HTR-8/SVneo (cell line): ENCODE measurements at regions not wholly inside any gene's neighbourhood (a gene's known extent, or its start where the extent isn't known, plus 50 kb on each side); places are given as distances from the start of the nearest gene placed in this dataset.
"Not testable (repeated sequence)": the region's sequence is repeated elsewhere in the genome, so short reads cannot be mapped to it uniquely, and the experiment has no call there.

Source experiments
- DNase-seq: peaks from one replicate; pipeline ENCODE4 v3.0.0; 2011; ENCODE audit warnings: low spot score, mixed read lengths; ENCODE audit not compliant: insufficient read length
- FAIRE-seq: peaks from 2 replicates; lab custom pipeline; 2011; peaks lifted over from hg19 to GRCh38; lab: Jason Lieb, UNC

DNA sequence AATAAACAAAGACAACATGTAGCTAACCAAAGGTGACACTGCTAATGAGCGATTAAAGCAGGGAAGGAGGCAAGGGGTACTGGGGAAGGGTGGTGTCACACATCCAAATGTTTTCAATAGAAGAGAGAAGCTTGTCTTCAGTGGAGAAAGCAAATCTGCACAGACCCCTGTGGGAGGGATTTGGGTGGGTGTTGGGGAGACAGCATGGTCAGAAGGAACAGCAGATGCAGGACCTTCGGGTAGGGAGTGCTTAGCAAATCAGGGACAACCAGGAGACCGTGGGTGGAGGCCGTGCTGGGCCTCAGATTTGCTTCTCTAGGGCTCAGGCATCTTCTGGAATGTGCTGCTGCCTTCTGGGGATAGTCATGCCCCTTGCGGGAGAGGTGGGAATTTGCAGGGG lies 185.3 kb upstream of the RAB6C start:
- no peak for FAIRE-seq
- DNase-seq: no peak

DNA sequence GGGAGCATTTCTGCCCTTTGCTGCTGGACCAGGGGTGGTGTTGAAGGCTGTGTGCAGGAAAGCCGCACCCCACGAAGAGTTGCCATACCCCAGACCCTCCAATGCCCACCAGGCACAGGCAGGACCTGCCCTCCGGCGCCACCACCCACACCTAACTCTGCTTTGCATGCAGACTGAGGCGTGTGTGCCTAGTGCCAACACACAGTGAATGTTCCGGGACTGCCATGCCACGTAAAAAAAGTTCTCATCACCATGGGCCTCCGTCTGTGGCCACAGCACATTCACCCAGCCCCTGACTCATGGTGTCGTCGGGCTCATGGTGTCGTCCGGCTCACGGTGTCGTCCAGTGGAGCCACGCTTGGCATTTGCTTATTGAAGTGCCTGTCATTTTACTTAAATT lies 184.9 kb upstream of the RAB6C start:
- FAIRE-seq (no peak), DNase-seq (no peak)

DNA sequence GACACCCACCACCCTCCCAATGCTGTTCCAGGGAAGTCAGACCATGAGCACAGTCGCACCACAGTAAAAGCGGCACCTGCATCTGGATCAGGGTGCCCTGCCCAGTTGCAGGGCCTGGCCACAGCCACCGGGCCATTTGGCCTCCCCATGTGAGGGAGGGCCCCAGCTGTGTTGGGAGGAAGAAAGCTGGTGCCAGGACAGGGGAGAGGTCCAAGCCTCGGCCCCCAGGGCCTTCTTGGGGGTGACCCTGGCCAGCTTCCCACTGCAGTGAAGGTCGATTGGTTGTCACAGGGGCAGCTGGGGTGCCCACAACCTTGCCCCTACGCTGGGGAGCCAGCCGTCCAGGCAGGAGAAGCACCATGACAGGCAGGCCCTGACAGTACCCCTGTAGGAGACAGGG lies 183.2 kb upstream of the RAB6C start:
- FAIRE-seq: no peak
- DNase-seq: no peak

DNA sequence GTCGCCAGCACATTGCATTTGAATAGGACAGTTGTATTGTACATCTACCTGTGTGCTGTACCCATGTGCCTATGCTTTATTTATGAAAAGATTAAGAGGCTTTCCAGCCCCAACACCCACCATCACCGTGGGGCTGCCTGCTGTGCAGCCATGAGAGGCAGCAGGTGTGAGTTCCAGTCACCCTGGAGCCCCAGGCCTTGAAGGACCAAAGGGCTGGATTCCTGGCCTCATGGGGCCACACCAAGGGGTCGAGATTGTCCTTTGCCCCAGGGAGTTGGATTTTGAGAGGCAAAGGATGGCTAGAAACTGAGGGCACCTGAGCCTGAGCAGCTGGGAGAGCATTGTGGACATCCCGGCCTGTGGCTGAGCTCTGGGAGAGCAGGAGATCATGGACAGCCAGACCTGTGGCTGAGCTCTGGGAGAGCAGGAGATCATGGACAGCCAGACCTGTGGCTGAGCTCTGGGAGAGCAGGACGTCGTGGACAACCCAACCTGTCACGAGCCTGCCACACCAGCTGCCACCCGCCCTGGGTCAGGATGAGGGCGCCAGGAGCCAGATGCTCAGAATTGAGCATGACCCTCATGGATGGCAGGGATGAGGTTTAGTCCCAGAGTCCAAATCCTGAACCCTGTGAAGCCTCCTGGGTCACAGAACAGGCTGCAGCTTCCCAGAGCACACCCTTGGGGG lies 182.5 kb upstream of the RAB6C start:
- DNase-seq (no peak), FAIRE-seq (no peak)

DNA sequence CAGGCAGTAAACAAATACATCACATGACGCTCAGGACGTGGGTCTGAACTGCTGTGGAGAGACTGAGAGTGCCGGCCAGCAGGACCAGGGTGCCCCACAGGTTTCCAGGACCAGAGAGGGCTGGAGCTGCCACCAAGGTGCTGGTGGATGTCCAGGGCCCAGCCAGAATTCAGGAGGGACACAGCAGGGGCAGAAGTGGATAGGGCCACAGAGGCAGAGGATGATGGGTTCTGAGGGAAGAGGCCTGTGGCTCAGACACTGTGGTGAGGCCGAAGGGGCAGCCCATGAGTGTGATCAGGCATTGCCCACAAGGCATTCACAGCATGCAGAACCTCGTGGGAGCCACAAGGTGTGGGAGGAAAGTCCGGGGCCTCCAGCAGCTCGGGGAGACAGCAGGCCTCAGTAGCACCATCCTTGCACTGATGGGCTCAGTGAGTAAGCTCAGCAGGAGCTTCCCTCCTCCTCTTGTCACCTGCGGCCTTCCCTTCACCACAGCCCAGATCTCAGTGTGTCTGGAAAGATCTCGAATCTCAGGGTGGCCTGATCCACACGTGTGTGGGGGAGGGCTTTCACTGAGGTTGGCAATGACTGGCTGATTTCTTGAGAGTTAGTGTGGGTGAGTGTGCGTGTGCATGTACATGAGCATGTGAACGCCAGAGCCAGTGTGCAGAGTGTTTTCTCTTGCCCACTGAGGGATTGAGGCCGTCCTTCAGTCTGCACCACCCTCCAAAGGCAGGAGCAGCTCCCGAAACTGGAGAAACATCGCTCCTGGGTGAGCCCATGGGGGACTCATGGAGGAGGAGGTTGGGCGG lies 181.8 kb upstream of the RAB6C start:
- FAIRE-seq: no peak
- DNase-seq: no peak

- DNase-seq (no peak), FAIRE-seq (no peak)
These were observed 181.2 kb upstream of the RAB6C start for GRCh38 chr2:129798301-129798581.

DNA sequence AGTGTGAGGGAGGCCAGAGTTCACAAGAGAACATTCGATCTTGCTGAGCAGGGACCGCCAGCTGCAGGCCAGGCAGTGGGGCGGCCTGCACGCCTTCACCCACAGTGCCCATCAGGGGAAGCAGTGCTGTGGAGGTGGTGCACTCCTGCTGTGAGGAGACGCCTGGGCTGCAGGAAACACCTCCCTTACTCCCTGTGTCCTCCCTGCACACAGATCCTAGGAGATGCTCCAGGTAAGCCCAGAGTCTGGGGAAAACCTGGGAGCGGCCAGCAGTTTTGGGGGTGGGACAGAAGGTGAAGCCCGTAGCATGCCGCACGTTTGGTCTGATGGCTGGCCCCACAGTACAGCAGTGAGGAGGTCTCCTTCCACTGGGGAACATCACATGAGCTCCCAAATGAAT lies 180.8 kb upstream of the RAB6C start:
- no peak for DNase-seq
- no peak for FAIRE-seq

- DNase-seq (no peak), FAIRE-seq (no peak)
These were observed 180.2 kb upstream of the RAB6C start for GRCh38 chr2:129799036-129799958.

GRCh38 chr2:129800285-129800684 lies 179.2 kb upstream of the RAB6C start:
- no peak for DNase-seq
- FAIRE-seq: no peak

- FAIRE-seq: no peak
- no peak for DNase-seq
These were observed 178.8 kb upstream of the RAB6C start for GRCh38 chr2:129800686-129801085.

- FAIRE-seq (no peak), DNase-seq (no peak)
These were observed 177.9 kb upstream of the RAB6C start for GRCh38 chr2:129801575-129801974.

DNA sequence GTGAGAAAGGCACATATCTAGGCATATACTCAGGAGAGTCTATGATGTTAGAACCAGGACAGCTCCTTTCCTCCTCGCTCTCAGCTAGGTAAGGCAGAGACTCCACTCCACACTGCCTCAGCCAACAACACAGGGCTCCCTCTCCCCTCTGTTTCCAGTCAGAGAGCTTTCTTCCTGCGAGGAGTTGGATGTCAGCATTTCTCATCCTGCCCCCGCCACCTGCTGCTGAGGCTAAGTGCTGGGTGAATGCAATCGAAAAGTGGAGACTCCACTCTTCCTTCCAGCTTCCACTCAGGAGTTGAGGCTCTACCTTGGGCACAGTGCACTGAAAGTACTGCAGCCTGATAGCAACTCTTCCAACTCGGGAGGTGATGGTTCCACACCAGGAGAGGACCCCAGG lies 177.2 kb upstream of the RAB6C start:
- FAIRE-seq (no peak), DNase-seq (no peak)

- DNase-seq (no peak), FAIRE-seq (no peak)
These were observed 176.4 kb upstream of the RAB6C start for GRCh38 chr2:129803032-129803431.

GRCh38 chr2:129803871-129804270 lies 175.6 kb upstream of the RAB6C start:
- FAIRE-seq (no peak), DNase-seq (no peak)

GRCh38 chr2:129805899-129806298 lies 173.6 kb upstream of the RAB6C start:
- no peak for FAIRE-seq

GRCh38 chr2:129806317-129806716 lies 173.1 kb upstream of the RAB6C start:
- no peak for FAIRE-seq

More at GRCh38 chr2:129805899-129806298, 173.6 kb upstream of the RAB6C start:
- DNase-seq: no peak

DNA sequence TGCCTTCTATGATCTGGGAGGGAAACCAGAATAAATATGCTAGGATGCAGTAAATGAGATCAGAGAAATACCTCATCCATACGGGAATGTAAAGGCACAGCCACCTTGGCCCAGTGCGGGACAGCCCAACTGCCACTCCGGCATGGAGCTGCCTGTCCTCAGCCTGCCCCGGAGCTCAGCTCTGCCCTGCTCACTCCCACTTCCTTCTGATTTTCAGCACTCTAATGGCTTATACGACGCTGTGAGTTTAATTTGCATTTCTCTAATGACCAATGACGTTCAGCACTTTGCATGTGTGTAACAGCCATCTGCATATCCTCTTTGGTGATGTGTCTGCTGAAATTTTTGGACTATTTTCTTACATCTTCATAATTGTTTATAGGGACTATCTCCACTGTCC lies 172.5 kb upstream of the RAB6C start:
- DNase-seq (no peak), FAIRE-seq (no peak)

More at GRCh38 chr2:129806317-129806716, 173.1 kb upstream of the RAB6C start:
- DNase-seq: no peak

- not testable (repeated sequence) for DNase-seq, FAIRE-seq
These were observed 171.7 kb upstream of the RAB6C start for GRCh38 chr2:129807642-129808338.

GRCh38 chr2:129810521-129810920 lies 168.9 kb upstream of the RAB6C start:
- no peak for FAIRE-seq
- no peak for DNase-seq

- DNase-seq (no peak), FAIRE-seq (no peak)
These were observed 167.4 kb upstream of the RAB6C start for GRCh38 chr2:129812071-129812470.
